Stomach (tissue), 4 donors: ENCODE measurements at regions not wholly inside any gene's neighbourhood (a gene's known extent, or its start where the extent isn't known, plus 50 kb on each side); places are given as distances from the start of the nearest gene placed in this dataset.

Experiments used
- POLR2A ChIP-seq, 4 donors: fragments of 450-650 bp; IDR thresholded peaks; one replicate each; pipeline ENCODE4 v1.6.1; 2016; ENCODE audit warnings: antibody characterized with exemption in 4 of 4, control low read depth in 2 of 4, mild to moderate bottlenecking in 1 of 4, moderate library complexity in 1 of 4
- POLR2AphosphoS5 ChIP-seq, 3 donors: sonication (generic); formaldehyde crosslinking; IDR thresholded peaks; one replicate each; pipeline ENCODE4 v1.6.1; 2016; ENCODE audit warnings: antibody characterized with exemption in 3 of 3
- TF ChIP-seq, protein P1 (sequence below), 7 experiments: fragments of 450-650 bp in 4 of 7; fragments of 200-600 bp in 3 of 7; sonication (generic) in 3 of 7; IDR thresholded peaks; one replicate each; pipeline ENCODE4 v1.5.1; 2016 to 2019; ENCODE audit warnings: antibody characterized with exemption in 7 of 7, control low read depth in 2 of 7, mild to moderate bottlenecking in 1 of 7

DNA sequence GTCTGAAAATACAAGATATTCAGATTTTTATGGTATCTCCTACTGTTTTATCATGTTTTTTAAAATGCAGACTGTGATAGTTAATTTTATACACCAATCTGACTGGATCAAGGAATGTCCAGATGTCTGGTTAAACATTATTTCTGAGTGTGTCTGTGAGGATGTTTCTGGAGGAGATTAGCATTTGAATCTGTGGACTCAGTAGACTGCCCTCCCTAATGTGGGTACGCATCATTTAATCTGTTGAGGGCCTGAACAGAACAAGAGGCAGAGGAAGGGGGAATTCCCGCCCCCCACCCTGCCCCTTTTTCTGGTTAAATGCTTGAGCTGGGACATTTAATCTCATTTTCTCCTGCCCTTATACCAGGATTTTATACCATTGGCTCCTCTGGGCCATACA lies 72.1 kb downstream of the AVPR1A start:
- TF ChIP-seq, protein P1, sequence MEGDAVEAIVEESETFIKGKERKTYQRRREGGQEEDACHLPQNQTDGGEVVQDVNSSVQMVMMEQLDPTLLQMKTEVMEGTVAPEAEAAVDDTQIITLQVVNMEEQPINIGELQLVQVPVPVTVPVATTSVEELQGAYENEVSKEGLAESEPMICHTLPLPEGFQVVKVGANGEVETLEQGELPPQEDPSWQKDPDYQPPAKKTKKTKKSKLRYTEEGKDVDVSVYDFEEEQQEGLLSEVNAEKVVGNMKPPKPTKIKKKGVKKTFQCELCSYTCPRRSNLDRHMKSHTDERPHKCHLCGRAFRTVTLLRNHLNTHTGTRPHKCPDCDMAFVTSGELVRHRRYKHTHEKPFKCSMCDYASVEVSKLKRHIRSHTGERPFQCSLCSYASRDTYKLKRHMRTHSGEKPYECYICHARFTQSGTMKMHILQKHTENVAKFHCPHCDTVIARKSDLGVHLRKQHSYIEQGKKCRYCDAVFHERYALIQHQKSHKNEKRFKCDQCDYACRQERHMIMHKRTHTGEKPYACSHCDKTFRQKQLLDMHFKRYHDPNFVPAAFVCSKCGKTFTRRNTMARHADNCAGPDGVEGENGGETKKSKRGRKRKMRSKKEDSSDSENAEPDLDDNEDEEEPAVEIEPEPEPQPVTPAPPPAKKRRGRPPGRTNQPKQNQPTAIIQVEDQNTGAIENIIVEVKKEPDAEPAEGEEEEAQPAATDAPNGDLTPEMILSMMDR (IDR thresholded peaks at IDR 0.05), result no peak
- TF ChIP-seq POLR2AphosphoS5 (IDR thresholded peaks at IDR 0.05), result no peak
- no peak for TF ChIP-seq POLR2A (IDR thresholded peaks at IDR 0.05)
